Endometrium (tissue), 2 donors: ENCODE measurements at regions not wholly inside any gene's neighbourhood (a gene's known extent, or its start where the extent isn't known, plus 50 kb on each side); places are given as distances from the start of the nearest gene placed in this dataset.
"Not testable (repeated sequence)": the region's sequence is repeated elsewhere in the genome, so short reads cannot be mapped to it uniquely, and the experiment has no call there.

ENCODE experiments used
- FAIRE-seq: peaks from 2 replicates; lab custom pipeline; 2012; peaks lifted over from hg19 to GRCh38; lab: Jason Lieb, UNC
- donor health status: control.
- donor health status: control.

GRCh38 chr16:64718486-64718885 lies 403.4 kb downstream of the CDH11 start:
- no peak for FAIRE-seq

GRCh38 chr16:64717871-64718270 lies 404.0 kb downstream of the CDH11 start:
- FAIRE-seq: no peak

GRCh38 chr16:64715624-64716023 lies 406.2 kb downstream of the CDH11 start:
- FAIRE-seq: no peak

- no peak for FAIRE-seq
Observed at GRCh38 chr16:64712026-64712425, 409.8 kb downstream of the CDH11 start.

GRCh38 chr16:64711596-64711995 lies 410.3 kb downstream of the CDH11 start:
- no peak for FAIRE-seq

GRCh38 chr16:64711026-64711425 lies 410.8 kb downstream of the CDH11 start:
- no peak for FAIRE-seq

GRCh38 chr16:64705443-64705842 lies 416.4 kb downstream of the CDH11 start:
- no peak for FAIRE-seq

- FAIRE-seq: no peak
Observed at GRCh38 chr16:64704386-64704785, 417.5 kb downstream of the CDH11 start.

- FAIRE-seq: no peak
Observed at GRCh38 chr16:64702415-64702814, 419.4 kb downstream of the CDH11 start.

- no peak for FAIRE-seq
Observed at GRCh38 chr16:64700628-64701027, 421.2 kb downstream of the CDH11 start.

- no peak for FAIRE-seq
Observed at GRCh38 chr16:64696866-64697265, 425.0 kb downstream of the CDH11 start.

GRCh38 chr16:64695684-64696083 lies 426.2 kb downstream of the CDH11 start:
- no peak for FAIRE-seq

- no peak for FAIRE-seq
Observed at GRCh38 chr16:64693946-64694345, 427.9 kb downstream of the CDH11 start.

- FAIRE-seq: no peak
Observed at GRCh38 chr16:64687786-64688185, 434.1 kb downstream of the CDH11 start.

- no peak for FAIRE-seq
Observed at GRCh38 chr16:64687123-64687522, 434.7 kb downstream of the CDH11 start.

- FAIRE-seq: no peak
Observed at GRCh38 chr16:64679976-64680690, 441.7 kb downstream of the CDH11 start.

- FAIRE-seq: no peak
Observed at GRCh38 chr16:64669573-64669972, 452.3 kb downstream of the CDH11 start.

GRCh38 chr16:64667334-64667877 lies 454.5 kb downstream of the CDH11 start:
- FAIRE-seq: no peak

GRCh38 chr16:64662312-64662711 lies 459.6 kb downstream of the CDH11 start:
- FAIRE-seq: not testable (repeated sequence)

- no peak for FAIRE-seq
Observed at GRCh38 chr16:64659866-64660265, 462.0 kb downstream of the CDH11 start.

- FAIRE-seq: no peak
Observed at GRCh38 chr16:64657316-64658011, 464.4 kb downstream of the CDH11 start.

GRCh38 chr16:64656471-64656870 lies 465.4 kb downstream of the CDH11 start:
- FAIRE-seq: no peak

GRCh38 chr16:64654178-64654577 lies 467.7 kb downstream of the CDH11 start:
- FAIRE-seq: no peak

GRCh38 chr16:64648282-64648681 lies 473.6 kb downstream of the CDH11 start:
- no peak for FAIRE-seq
